Pancreas (tissue), 10 donors: ENCODE measurements at regions not wholly inside any gene's neighbourhood (a gene's known extent, or its start where the extent isn't known, plus 50 kb on each side); places are given as distances from the start of the nearest gene placed in this dataset.

Experiments
- ATAC-seq, 4 donors: fragments of 200-7000 bp; cut with Tn5 transposase; one replicate each; pipeline versions ENCODE4 v1.8.0 to v1.9.1; 2020; ENCODE audit warnings: mild to moderate bottlenecking in 4 of 4, moderate library complexity in 4 of 4
- DNase-seq, 6 donors: peaks; one replicate each; pipeline ENCODE4 v3.0.0-alpha.2; 2020
- FAIRE-seq: peaks from 2 replicates; lab custom pipeline; 2012; peaks lifted over from hg19 to GRCh38; lab: Jason Lieb, UNC
- H3K27ac ChIP-seq, 4 donors: fragments of 200-600 bp; sonication (generic); 1 replicate in 3 of 4; 2 replicates in 1 of 4; pipeline versions ENCODE4 v1.5.0 to v1.8.0; 2020
- H3K27me3 ChIP-seq, 4 donors: fragments of 200-600 bp; one replicate each; pipeline ENCODE4 v1.8.0; 2021
- H3K36me3 ChIP-seq, 3 donors: fragments of 200-600 bp; sonication (generic) in 1 of 3; one replicate each; pipeline versions ENCODE4 v1.5.0 to v1.8.0; 2020 to 2021
- H3K4me1 ChIP-seq, 3 donors: fragments of 200-600 bp; one replicate each; pipeline ENCODE4 v1.8.0; 2021
- H3K4me3 ChIP-seq, 4 donors: fragments of 200-600 bp; sonication (generic) in 2 of 4; one replicate each; pipeline versions ENCODE4 v1.5.0 to v1.8.0; 2020 to 2021
- H3K9me3 ChIP-seq, 4 donors: fragments of 200-600 bp; one replicate each; pipeline ENCODE4 v1.8.0; 2021
- WGBS, 2 donors: extraction: QIAGEN DNeasy Blood & Tissue Kit; methylation state at CpG; one replicate each; pipeline ENCODE4 v1.1.7; 2013; 5-methylcytosine and 5-hydroxymethylcytosine counted together
- intact Hi-C, 3 donors: fragments of 100-400 bp; cut with DNase I; formaldehyde crosslinking; loops; one replicate each; pipeline versions ENCODE4 v1.11.1 to v1.14.2; 2022
- TF ChIP-seq, protein P1 (sequence below), 4 donors: fragments of 200-600 bp; sonication (generic) in 3 of 4; IDR thresholded peaks; one replicate each; pipeline versions ENCODE4 v1.5.0 to v1.8.0; 2021; ENCODE audit warnings: antibody characterized with exemption in 4 of 4
- donor health status: healthy with polysubstance abuse.
- donor health status: DM: no; HTN: no; CAD: no; lungs with moderate emphysema.
- donor health status: DM: no; HTN: no; CAD: no.
- donor health status: control.
- donor health status: control.
- donor health status: Bipolar disorder and iron deficiency.
- donor health status: DM: yes; HTN: yes; CAD: no.
- donor health status: DM: no; HTN: no; CAD: no.
- donor health status: DM: no; HTN: no; CAD: no.
- donor health status: DM: yes; HTN: yes; CAD: no.

DNA sequence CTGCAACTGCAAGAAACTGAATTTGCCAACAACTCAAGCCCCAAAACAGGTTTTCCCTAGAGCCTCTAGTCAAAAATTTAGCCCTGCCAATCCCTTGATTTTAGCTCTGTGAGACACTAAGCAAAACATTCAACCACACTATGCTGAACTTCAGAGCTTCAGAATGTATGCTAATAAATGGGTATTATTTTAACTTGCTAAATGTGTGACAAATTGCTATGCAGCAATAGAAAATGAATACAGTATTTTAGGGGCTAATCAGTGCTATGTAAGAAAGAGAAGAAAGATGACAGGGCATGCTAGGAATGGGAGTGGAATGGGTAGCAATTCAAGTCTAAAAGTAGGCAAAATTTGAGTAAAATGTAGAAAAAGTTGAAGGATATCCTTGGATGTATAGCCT lies 223.9 kb upstream of the NOL4 start:
- TF ChIP-seq, protein P1, sequence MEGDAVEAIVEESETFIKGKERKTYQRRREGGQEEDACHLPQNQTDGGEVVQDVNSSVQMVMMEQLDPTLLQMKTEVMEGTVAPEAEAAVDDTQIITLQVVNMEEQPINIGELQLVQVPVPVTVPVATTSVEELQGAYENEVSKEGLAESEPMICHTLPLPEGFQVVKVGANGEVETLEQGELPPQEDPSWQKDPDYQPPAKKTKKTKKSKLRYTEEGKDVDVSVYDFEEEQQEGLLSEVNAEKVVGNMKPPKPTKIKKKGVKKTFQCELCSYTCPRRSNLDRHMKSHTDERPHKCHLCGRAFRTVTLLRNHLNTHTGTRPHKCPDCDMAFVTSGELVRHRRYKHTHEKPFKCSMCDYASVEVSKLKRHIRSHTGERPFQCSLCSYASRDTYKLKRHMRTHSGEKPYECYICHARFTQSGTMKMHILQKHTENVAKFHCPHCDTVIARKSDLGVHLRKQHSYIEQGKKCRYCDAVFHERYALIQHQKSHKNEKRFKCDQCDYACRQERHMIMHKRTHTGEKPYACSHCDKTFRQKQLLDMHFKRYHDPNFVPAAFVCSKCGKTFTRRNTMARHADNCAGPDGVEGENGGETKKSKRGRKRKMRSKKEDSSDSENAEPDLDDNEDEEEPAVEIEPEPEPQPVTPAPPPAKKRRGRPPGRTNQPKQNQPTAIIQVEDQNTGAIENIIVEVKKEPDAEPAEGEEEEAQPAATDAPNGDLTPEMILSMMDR (IDR thresholded peaks at IDR 0.05): no peak
- Histone ChIP-seq H3K9me3 (no peaks in the 10 kb centered on the region), H3K36me3 (no peaks in the 10 kb centered on the region), H3K4me3 (no peak overlapping the region), H3K27me3 (no peaks in the 10 kb centered on the region), H3K4me1 (no peaks in the 10 kb centered on the region), H3K27ac (no peak overlapping the region)
- FAIRE-seq (no peak), DNase-seq (no peak), ATAC-seq (no peak)
- intact Hi-C loops: no loop called here

DNA sequence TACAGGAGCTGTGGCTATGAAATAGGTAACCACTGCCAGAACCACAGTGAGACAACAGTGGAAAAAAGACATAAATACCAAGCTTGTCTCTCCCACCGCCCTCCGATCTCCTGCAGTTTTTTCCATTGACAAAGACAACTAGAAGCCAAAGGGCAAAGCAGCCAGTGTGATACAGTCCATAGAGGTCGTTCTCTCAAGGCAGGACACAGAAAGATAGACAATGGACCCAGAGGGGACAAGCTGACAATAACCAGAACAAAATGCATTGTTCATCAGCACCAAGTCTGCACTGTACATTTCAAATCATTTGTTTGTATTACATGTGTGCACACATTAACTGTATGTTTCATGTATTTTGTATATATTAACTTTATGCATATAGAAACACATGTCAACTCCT lies 233.0 kb upstream of the NOL4 start:
- H3K27ac ChIP-seq: no peak overlapping the region
- H3K9me3 ChIP-seq: no peaks in the 10 kb centered on the region
- FAIRE-seq (no peak), DNase-seq (no peak), ATAC-seq (no peak)
- TF ChIP-seq, protein P1 (IDR thresholded peaks at IDR 0.05): no peak
- no peaks in the 10 kb centered on the region for H3K4me1 ChIP-seq
- intact Hi-C loops: no loop called here
- no peaks in the 10 kb centered on the region for H3K27me3 ChIP-seq
- WGBS, 2 donors: 86 to 92% methylated on average over 3 of the region's 3 CpGs
- H3K36me3 ChIP-seq: no peaks in the 10 kb centered on the region
- H3K4me3 ChIP-seq: no peak overlapping the region

DNA sequence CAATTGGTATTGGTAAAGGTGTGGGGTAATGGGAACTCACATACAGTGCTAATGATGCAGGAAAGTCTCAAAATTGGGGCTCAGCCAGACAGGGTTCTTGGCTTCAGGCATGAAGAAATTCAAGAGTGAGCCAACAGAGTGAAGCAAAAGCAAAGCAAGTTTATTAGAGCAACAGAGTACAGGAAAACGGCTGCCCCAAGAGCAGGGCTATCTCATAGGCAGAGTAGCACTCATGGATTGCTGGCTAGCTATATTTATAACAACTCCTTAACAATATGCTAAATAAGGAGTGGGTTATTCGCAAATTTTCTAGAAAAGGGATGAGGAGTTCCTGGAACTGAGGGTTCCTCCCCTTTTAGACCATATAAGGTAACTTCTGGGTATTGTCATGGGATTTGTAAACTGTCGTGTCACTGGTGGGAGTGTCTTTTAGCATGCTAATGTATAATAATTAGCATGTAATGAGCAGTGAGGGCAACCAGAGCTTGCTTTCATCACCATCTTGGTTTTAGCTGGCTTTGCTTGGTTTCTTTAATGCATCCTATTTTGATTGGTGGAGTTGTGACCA lies 233.8 kb upstream of the NOL4 start:
- DNase-seq (no peak), FAIRE-seq (no peak), ATAC-seq (no peak)
- Histone ChIP-seq H3K36me3 (no peaks in the 10 kb centered on the region), H3K27ac (no peak overlapping the region), H3K27me3 (no peaks in the 10 kb centered on the region), H3K4me1 (no peaks in the 10 kb centered on the region), H3K4me3 (no peak overlapping the region), H3K9me3 (no peaks in the 10 kb centered on the region)
- TF ChIP-seq, protein P1 (IDR thresholded peaks at IDR 0.05): no peak
- 80 to 92% methylated on average over 3 of the region's 3 CpGs for WGBS, 2 donors
- intact Hi-C loops: no loop called here

DNA sequence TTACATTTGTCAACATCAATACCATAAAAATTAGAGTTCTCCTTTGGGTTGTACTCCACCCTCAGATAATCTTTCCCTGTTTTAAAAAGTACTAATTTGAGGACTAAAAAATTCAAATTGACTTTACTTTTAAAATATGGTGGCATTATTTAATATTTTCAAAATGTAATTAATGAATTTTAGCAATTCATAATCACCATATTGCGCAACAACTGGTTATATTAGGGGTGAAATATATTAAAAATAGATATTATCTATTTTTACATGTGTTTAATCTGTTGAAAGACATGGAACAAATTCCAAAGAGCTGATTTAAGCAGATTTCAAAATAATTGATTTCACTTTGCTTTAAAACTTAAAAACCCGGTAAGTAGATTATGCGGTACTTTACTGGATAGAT lies 236.6 kb upstream of the NOL4 start:
- ATAC-seq (no peak), DNase-seq (no peak), FAIRE-seq (no peak)
- intact Hi-C loops: no loop called here
- H3K36me3 ChIP-seq: no peaks in the 10 kb centered on the region
- no peaks in the 10 kb centered on the region for H3K4me1 ChIP-seq
- 72 to 82% methylated on average over 3 of the region's 3 CpGs for whole genome bisulfite sequencing, 2 donors
- no peak overlapping the region for H3K4me3 ChIP-seq
- TF ChIP-seq, protein P1 (IDR thresholded peaks at IDR 0.05): no peak
- H3K9me3 ChIP-seq: no peaks in the 10 kb centered on the region
- no peaks in the 10 kb centered on the region for H3K27me3 ChIP-seq
- no peak overlapping the region for H3K27ac ChIP-seq

DNA sequence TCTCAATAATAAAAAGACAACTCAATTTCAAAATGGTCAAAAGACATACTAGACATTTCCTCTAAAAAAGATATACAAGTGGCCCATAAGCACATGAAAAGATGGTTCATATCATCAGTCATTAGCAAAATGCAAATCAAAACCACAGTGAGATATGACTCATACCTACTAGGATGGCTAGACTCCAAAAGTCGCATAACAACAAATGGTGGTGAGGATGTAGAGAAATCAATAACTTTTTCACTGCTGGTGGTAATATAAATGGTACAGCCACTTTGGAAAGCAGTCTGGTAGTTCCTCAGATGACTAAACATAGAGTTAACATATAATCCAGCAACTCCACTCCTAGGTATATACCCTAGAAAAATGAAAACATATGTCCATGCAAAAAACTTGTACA lies 242.3 kb upstream of the NOL4 start:
- intact Hi-C loops: no loop called here
- DNase-seq (no peak), ATAC-seq (no peak), FAIRE-seq (no peak)
- Histone ChIP-seq H3K27ac (no peak overlapping the region), H3K9me3 (no peaks in the 10 kb centered on the region), H3K4me1 (no peaks in the 10 kb centered on the region), H3K36me3 (no peaks in the 10 kb centered on the region), H3K4me3 (no peak overlapping the region), H3K27me3 (no peaks in the 10 kb centered on the region)
- TF ChIP-seq, protein P1 (IDR thresholded peaks at IDR 0.05): no peak
- WGBS, 2 donors: 65 to 67% methylated on average over 1 of the region's 1 CpG
